ENCODE measurements at regions not wholly inside any gene's neighbourhood (a gene's known extent, or its start where the extent isn't known, plus 50 kb on each side); places are given as distances from the start of the nearest gene placed in this dataset.
A peak's percentile ranks its signal among the peaks of the same experiment; 100 is the strongest.
"Not testable (repeated sequence)": the region's sequence is repeated elsewhere in the genome, so short reads cannot be mapped to it uniquely, and the experiment has no call there.

- DNase-seq = no peak
Observed at GRCh38 chr2:215830304-215830703, 183.0 kb downstream of the MREG start.

GRCh38 chr2:215829261-215829660, 184.1 kb downstream of the MREG start:
- no peak for DNase-seq

GRCh38 chr2:215828528-215829184, 184.7 kb downstream of the MREG start:
- peak; percentile 63 for DNase-seq

GRCh38 chr2:215826838-215827441, 186.4 kb downstream of the MREG start:
- no peak for DNase-seq

GRCh38 chr2:215826376-215826775, 187.0 kb downstream of the MREG start:
- no peak for DNase-seq

- DNase-seq = no peak
Observed at GRCh38 chr2:215825707-215826106, 187.6 kb downstream of the MREG start.

- not testable (repeated sequence) for DNase-seq
Observed at GRCh38 chr2:215821298-215821697, 192.1 kb downstream of the MREG start.

GRCh38 chr2:215819713-215820112, 193.6 kb downstream of the MREG start:
- not testable (repeated sequence) for DNase-seq

- no peak for DNase-seq
Observed at GRCh38 chr2:215817046-215817445, 196.3 kb downstream of the MREG start.

GRCh38 chr2:215816424-215816823, 196.9 kb downstream of the MREG start:
- DNase-seq = no peak

- DNase-seq = no peak
Observed at GRCh38 chr2:215815960-215816359, 197.4 kb downstream of the MREG start.

GRCh38 chr2:215812966-215813365, 200.4 kb downstream of the MREG start:
- DNase-seq = no peak

- no peak for DNase-seq
Observed at GRCh38 chr2:215811409-215812345, 201.7 kb downstream of the MREG start.

GRCh38 chr2:215811003-215811402, 202.3 kb downstream of the MREG start:
- DNase-seq = no peak

- DNase-seq = no peak
Observed at GRCh38 chr2:215808996-215809395, 204.4 kb downstream of the MREG start.

GRCh38 chr2:215808194-215808593, 205.2 kb downstream of the MREG start:
- DNase-seq = no peak

GRCh38 chr2:215805493-215805892, 207.9 kb downstream of the MREG start:
- DNase-seq = no peak

- DNase-seq = no peak
Observed at GRCh38 chr2:215803150-215803549, 210.2 kb downstream of the MREG start.

GRCh38 chr2:215799194-215799593, 214.2 kb downstream of the MREG start:
- DNase-seq = no peak

- no peak for DNase-seq
Observed at GRCh38 chr2:215797676-215798075, 215.7 kb downstream of the MREG start.

GRCh38 chr2:215796140-215796855, 217.1 kb downstream of the MREG start:
- no peak for DNase-seq

- DNase-seq = no peak
Observed at GRCh38 chr2:215794829-215795546, 218.4 kb downstream of the MREG start.

Data from NCI-H510A treated with DMSO at 0.1 percent for 48 hours (cell line).